ENCODE measurements at regions not wholly inside any gene's neighbourhood (a gene's known extent, or its start where the extent isn't known, plus 50 kb on each side); places are given as distances from the start of the nearest gene placed in this dataset.

DNA sequence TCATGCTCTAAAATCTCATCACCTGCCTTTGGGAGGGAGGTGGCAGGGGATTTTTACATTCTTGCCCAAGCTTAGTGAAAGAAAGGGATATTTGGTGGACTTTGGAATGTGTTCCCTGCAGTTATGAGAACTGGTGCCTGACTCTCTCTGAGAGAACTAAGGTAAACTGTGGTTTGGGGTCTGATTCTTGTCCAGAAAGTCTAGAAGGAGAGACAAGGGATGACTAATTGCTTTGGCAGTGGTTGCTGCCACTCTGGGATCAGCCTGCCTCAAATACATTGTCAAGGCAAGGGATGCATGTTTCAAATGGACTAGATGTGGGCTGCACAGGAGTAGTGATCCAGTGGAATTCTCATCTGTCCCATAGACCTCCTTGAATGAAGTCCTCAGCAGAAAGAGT, 115.2 kb downstream of the DDIT4L start:
- TF ChIP-seq, protein P1, sequence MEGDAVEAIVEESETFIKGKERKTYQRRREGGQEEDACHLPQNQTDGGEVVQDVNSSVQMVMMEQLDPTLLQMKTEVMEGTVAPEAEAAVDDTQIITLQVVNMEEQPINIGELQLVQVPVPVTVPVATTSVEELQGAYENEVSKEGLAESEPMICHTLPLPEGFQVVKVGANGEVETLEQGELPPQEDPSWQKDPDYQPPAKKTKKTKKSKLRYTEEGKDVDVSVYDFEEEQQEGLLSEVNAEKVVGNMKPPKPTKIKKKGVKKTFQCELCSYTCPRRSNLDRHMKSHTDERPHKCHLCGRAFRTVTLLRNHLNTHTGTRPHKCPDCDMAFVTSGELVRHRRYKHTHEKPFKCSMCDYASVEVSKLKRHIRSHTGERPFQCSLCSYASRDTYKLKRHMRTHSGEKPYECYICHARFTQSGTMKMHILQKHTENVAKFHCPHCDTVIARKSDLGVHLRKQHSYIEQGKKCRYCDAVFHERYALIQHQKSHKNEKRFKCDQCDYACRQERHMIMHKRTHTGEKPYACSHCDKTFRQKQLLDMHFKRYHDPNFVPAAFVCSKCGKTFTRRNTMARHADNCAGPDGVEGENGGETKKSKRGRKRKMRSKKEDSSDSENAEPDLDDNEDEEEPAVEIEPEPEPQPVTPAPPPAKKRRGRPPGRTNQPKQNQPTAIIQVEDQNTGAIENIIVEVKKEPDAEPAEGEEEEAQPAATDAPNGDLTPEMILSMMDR (conservative IDR thresholded peaks at IDR 0.05), result no peak
- no peak for TF ChIP-seq ZFX (IDR thresholded peaks at IDR 0.05)

All from C4-2B (cell line).